ENCODE measurements at regions not wholly inside any gene's neighbourhood (a gene's known extent, or its start where the extent isn't known, plus 50 kb on each side); places are given as distances from the start of the nearest gene placed in this dataset.

DNA sequence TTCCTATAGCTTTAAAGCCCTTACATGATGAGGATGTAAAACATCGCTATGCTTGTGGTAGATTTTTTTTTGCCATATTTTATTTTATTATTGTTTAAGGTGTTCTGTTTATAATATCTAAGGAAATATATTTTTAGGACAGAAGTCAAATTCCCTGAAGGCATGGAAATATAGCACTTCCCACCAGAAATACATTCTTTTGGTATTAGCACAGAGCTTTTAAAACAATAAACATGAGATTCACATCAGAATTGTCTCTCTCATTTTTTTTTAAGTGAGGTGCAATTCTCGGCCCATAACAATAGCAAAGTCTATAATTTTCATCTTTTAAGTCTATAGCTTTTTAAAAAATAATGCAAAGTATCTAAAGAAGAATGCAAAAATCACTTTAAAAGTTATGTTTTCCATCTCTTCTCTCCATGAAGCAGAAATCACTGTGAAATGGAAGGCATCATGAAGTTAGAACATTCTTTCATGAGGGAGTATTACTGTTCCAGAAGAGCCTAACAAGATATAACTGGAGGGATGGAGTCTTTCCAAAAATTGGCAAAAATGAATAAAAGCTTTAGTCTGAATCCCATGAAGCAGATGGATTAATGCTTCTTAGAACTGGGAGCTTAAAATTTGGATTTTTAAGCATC lies 283.6 kb upstream of the TRIB2 start:
- no peak for DNase-seq
- no peaks in the 10 kb centered on the region for H3K27me3 ChIP-seq
- intact Hi-C loops (cut with DNase I): no loop called here
- H3K4me3 ChIP-seq: no peak overlapping the region
- H3K36me3 ChIP-seq (replicated peaks in 1 of 2; ENCODE audit: insufficient read depth in 1 of 2, low read depth in 2 of 2): no peaks in the 10 kb centered on the region
- no peaks in the 10 kb centered on the region for H3K9me3 ChIP-seq
- H3K27ac ChIP-seq: no peak overlapping the region
- WGBS, 2 donors: 81 to 87% methylated on average over 2 of the region's 2 CpGs
- no peak for ATAC-seq
- TF ChIP-seq, protein P1, sequence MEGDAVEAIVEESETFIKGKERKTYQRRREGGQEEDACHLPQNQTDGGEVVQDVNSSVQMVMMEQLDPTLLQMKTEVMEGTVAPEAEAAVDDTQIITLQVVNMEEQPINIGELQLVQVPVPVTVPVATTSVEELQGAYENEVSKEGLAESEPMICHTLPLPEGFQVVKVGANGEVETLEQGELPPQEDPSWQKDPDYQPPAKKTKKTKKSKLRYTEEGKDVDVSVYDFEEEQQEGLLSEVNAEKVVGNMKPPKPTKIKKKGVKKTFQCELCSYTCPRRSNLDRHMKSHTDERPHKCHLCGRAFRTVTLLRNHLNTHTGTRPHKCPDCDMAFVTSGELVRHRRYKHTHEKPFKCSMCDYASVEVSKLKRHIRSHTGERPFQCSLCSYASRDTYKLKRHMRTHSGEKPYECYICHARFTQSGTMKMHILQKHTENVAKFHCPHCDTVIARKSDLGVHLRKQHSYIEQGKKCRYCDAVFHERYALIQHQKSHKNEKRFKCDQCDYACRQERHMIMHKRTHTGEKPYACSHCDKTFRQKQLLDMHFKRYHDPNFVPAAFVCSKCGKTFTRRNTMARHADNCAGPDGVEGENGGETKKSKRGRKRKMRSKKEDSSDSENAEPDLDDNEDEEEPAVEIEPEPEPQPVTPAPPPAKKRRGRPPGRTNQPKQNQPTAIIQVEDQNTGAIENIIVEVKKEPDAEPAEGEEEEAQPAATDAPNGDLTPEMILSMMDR (IDR thresholded peaks at IDR 0.05): no peak
- no peak for TF ChIP-seq POLR2A (IDR thresholded peaks at IDR 0.05)
- H3K4me1 ChIP-seq: no peaks in the 10 kb centered on the region

DNA sequence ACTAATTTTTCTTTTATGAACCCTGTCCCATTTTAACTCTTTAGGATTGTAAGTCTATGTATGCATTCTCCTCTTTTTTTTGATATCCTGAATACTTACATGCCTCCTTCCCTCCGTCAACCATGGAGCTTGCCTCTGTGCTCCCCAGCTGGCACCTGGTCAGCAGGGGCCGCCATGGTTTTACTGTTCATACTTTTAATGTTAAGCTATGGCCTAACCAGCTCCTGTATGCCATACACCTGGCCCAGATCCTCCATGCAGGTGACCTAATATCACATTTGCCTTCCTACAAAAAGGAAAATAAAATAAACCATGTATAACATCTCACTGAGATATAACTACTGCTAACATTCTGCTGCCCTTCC lies 283.1 kb upstream of the TRIB2 start:
- Histone ChIP-seq H3K36me3 (replicated peaks in 1 of 2; ENCODE audit: insufficient read depth in 1 of 2, low read depth in 2 of 2) (no peaks in the 10 kb centered on the region), H3K4me3 (no peak overlapping the region), H3K4me1 (no peaks in the 10 kb centered on the region), H3K27ac (no peak overlapping the region), H3K9me3 (no peaks in the 10 kb centered on the region), H3K27me3 (no peaks in the 10 kb centered on the region)
- TF ChIP-seq, protein P1 (IDR thresholded peaks at IDR 0.05): peak in 3 of 7 experiments; percentile 25 to 32 (median 30)
- no peak for TF ChIP-seq POLR2A (IDR thresholded peaks at IDR 0.05)
- DNase-seq (peak; percentile 25 to 69 (median 41)), ATAC-seq (peak; percentile 42)
- 69 to 85% methylated on average over 2 of the region's 2 CpGs for WGBS, 2 donors
- intact Hi-C loops (cut with DNase I): no loop called here

DNA sequence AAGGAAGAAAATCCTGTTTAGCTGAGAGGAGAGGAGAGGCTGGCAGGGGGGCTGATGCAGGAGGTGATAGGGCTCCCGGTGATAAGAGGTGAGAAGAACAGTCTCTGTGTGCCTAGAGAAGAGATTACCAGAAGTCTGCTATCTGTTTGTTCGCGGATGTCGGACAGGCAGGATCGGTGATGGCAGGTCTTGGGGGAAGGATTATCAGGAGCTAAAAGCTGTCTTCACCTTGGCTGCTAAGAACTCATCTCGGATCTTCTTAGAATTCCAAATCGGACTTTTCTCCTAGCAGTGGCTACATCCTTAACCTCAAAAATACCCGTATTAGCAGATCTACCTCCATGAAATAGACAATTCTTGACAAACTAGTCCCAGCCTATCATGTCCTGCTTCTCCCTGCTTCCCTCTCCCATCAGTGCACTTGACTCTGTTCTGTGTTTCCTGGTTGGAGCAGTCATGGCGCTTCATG lies 282.1 kb upstream of the TRIB2 start:
- 83 to 90% methylated on average over 9 of the region's 9 CpGs for WGBS, 2 donors

DNA sequence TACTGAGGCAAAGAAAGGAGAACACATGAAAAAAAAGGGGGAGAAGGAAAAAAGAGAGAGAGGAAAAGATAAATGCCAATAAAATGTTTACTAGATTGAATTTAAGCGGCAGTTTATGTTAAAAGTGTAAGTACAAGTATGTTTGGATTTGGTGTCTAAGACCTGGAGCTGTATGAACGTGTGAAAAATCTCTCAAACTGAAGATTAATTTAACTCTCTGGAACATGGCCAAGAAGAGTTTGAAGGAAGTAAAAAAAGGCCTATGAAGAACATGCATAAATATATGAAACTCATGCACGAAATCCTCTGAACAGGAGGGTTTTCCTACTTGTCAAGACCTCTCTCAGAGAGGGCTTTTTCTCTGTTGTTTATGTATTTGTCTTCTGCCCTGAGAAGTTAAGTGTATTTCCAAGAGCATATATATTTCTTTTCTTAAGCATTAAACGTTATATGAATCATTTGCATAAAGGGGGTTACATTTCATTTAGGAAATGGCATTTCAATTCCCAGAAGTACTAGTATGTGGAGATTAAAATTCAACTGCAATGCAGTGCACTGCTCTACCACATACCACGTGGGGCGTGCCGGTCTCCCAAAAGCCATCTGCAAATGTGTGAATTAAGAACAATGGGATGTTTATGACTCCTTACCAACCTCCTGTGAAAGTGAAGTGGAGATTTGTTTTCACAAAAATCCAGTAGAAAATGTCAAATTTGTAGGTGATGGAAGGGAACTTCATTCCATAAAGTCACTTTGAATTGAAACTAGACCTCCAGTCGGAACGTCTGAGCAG lies 281.1 kb upstream of the TRIB2 start:
- Histone ChIP-seq H3K4me3 (no peak overlapping the region), H3K4me1 (no peaks in the 10 kb centered on the region), H3K9me3 (no peaks in the 10 kb centered on the region), H3K27ac (no peak overlapping the region), H3K27me3 (no peaks in the 10 kb centered on the region), H3K36me3 (replicated peaks in 1 of 2; ENCODE audit: insufficient read depth in 1 of 2, low read depth in 2 of 2) (no peaks in the 10 kb centered on the region)
- no peak for ATAC-seq
- no peak for DNase-seq
- intact Hi-C loops (cut with DNase I): no loop called here
- TF ChIP-seq POLR2A (IDR thresholded peaks at IDR 0.05): no peak
- TF ChIP-seq, protein P1 (IDR thresholded peaks at IDR 0.05): no peak
- WGBS, 2 donors: 74% methylated on average over 9 of the region's 9 CpGs

More for the DNA sequence above, 282.1 kb upstream of the TRIB2 start:
- no peak overlapping the region for H3K4me3 ChIP-seq
- no peaks in the 10 kb centered on the region for H3K36me3 ChIP-seq (replicated peaks in 1 of 2; ENCODE audit: insufficient read depth in 1 of 2, low read depth in 2 of 2)
- DNase-seq (no peak), ATAC-seq (no peak)
- TF ChIP-seq, protein P1 (IDR thresholded peaks at IDR 0.05): no peak
- no peak for TF ChIP-seq POLR2A (IDR thresholded peaks at IDR 0.05)
- H3K9me3 ChIP-seq: no peaks in the 10 kb centered on the region
- H3K27ac ChIP-seq: no peak overlapping the region
- intact Hi-C loops (cut with DNase I): no loop called here
- H3K27me3 ChIP-seq: no peaks in the 10 kb centered on the region
- H3K4me1 ChIP-seq: no peaks in the 10 kb centered on the region
